Activated CD4-positive, alpha-beta T cell treated with anti-CD3 and anti-CD28 coated beads, Interleukin-2, Interleukin-4, amounts not matched to agents 100 ng/mL and 50 ng/mL, durations not matched to agents 16 hours and 8 hours (primary cell): ENCODE measurements at regions not wholly inside any gene's neighbourhood (a gene's known extent, or its start where the extent isn't known, plus 50 kb on each side); places are given as distances from the start of the nearest gene placed in this dataset.
"Not testable (repeated sequence)": the region's sequence is repeated elsewhere in the genome, so short reads cannot be mapped to it uniquely, and the experiment has no call there.

Experiments used
- DNase-seq: peaks from one replicate; pipeline ENCODE4 v3.0.0-alpha.2; 2020; ENCODE audit warnings: low spot score

DNA sequence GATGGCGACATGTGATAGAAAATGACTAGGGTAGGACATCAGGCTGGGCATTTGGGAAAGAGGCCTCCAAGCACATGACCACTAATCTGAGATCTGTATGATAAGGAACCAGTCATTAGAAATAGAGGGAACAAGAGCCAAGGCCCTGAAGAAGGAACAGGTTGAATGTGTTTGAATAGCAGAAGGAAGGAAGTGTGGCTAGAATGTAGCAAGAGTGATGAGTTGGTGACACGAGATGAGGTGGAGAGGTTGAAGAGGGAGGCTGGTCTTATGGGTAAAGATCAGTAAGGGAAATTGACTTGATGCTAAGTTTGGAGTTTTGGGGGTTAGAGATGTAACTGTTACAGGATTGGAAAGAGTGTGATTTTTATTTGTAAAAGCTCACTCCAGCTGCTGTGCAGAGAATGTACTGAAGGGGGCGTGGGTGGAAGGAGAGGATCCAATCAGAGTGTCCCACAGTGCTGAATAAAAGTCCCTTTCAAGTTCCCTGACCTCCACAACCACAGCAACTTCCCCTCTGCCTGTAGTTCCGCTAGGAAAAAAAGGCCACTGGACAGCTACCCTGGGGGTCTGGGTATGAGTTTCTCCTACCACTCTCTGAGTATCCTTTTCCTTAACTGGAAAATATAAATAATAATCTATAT lies 295.0 kb downstream of the OMA1 start:
- DNase-seq, result no peak

- no peak for DNase-seq
Measured at GRCh38 chr1:58250587-58250948, 296.0 kb downstream of the OMA1 start.

GRCh38 chr1:58249737-58250586 lies 296.6 kb downstream of the OMA1 start:
- peak; percentile 14 for DNase-seq

- no peak for DNase-seq
Measured at GRCh38 chr1:58249388-58249736, 297.2 kb downstream of the OMA1 start.

- no peak for DNase-seq
Measured at GRCh38 chr1:58248791-58249190, 297.7 kb downstream of the OMA1 start.

- no peak for DNase-seq
Measured at GRCh38 chr1:58248072-58248471, 298.5 kb downstream of the OMA1 start.

DNA sequence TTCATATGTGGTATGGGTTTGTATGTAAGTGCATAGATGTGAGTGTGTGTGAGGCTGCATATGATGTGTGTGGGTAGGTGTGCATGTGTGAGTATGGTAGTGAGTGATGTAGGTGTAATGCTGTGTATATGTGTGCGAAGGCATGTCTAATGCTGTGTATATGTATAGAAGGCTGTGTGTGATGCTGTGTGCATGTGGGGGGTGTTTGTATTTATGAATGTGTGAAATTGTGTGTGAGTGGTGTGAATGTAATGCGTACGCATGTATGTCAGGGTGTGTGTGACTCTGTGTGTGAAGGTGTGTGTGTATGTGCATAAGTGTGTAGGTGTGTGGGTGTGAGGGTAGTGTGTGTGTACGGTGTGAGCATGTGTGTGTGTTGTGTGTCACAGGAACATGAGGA lies 300.0 kb downstream of the OMA1 start:
- DNase-seq, result no peak

DNA sequence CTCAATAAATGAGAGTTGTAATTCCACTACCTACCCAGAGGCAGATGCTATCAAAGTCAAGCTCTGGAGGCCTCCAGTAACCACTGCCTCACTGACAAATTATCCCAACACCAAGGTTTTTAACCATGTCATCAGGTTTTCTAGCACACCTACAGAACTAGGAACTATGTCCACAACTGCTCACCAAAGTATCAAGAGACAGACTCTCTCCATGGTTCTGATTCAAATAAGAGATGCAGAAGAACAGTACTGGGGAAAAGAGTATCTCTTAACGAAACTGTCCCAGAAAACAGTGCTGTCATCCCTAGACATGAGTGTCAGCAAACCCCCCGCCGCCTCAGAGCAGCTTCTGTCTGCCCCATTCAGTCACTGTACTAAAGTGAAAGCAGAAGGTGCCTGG lies 301.7 kb downstream of the OMA1 start:
- DNase-seq, result no peak

DNA sequence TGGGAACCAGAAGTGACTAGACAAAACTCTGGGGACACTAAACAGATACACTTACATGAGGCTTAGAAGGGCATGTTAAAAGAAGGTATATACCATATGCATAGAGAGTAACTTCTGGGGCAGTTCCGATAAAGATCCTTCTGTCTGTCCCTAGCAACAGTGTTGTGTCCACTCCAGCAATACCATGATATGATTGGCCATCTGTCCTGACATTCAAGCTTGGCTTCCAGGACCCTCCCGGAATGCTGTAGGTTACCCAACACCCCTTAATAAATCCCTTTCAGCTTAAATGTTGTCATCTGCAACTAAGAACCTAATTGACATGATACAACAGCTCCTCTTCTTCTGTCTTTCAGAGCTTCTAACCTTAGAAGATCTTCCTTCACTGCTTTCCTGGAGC lies 307.7 kb downstream of the OMA1 start:
- no peak for DNase-seq

DNA sequence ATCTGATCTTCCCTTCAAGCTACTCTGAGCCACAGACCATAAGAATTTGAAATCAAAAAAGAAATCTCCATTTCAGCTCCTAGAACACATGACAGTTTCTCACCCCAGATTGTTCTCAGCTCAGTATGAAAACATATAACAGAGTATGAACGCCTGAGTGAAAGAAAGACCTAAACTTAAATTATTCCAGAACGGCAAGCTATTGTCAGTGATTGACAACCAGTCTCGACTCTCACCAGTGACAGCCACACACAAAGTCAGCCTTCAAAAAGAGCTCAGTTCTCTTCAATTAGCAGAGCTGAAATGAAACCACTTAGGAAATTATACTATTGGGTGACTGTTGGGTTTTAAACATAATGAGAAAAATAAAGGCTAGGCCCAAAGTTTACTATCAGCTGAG lies 312.8 kb downstream of the OMA1 start:
- no peak for DNase-seq

DNA sequence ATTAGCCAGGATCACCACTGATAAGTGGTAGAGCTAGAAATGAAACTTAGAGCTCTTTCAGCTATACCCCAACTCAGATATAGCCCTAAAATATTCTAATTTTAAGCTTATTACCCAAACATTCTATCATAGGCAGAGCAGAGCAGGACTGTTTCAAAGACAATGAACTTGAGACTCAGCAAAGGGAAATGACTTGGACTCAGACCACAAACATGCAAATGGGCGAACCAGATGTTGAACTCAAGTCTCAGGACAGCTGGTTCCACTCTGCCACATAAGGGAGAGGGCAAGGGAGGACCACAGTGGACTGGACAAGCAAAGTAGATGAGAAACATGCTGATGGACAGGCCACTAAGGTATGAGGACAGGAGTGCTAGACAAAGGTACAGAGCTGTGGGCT lies 315.3 kb downstream of the OMA1 start:
- no peak for DNase-seq

- no peak for DNase-seq
Measured at GRCh38 chr1:58227604-58228003, 318.9 kb downstream of the OMA1 start.

GRCh38 chr1:58223522-58223921 lies 323.0 kb downstream of the OMA1 start:
- no peak for DNase-seq

GRCh38 chr1:58220836-58221472 lies 325.6 kb downstream of the OMA1 start:
- DNase-seq, result no peak

DNA sequence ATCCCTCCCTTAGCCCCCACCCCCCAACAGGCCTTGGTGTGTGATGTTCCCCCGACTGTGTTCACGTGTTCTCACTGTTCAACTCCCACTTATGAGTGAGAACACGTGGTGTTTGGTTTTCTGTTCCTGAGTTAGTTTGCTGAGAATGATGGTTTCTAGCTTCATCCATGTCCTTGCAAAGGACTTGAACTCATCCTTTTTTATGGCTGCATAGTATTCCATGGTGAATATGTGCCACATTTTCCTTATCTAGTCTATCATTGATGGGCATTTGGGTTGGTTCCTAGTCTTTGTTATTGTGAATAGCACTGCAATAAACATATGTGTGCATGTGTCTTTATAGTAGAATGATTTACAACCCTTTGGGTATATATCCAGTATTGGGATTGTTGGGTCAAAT lies 330.4 kb downstream of the OMA1 start:
- not testable (repeated sequence) for DNase-seq

GRCh38 chr1:58214674-58215073 lies 331.9 kb downstream of the OMA1 start:
- no peak for DNase-seq

GRCh38 chr1:58211869-58212268 lies 334.7 kb downstream of the OMA1 start:
- no peak for DNase-seq

GRCh38 chr1:58209575-58209974 lies 337.0 kb downstream of the OMA1 start:
- DNase-seq, result no peak

GRCh38 chr1:58206749-58207148 lies 339.8 kb downstream of the OMA1 start:
- DNase-seq, result no peak

DNA sequence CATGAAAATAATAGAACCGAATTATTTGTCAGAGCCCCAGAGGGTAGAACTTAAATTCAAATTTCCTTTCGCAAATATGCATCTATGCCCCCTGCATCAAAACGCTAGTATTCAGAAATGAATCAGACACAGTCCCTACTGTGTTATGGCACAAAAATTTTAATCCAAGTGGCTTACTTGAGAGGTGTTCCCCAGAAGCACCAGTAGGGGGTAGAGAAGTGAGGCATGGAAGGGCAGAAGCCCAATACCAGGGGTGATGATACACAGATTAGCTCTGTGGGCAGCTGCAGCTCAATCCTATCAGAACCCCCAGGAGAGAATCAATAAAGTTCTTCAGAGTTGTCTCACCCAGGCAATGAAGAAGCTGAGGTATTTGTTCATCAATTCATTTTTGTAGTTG lies 342.2 kb downstream of the OMA1 start:
- DNase-seq, result no peak

DNA sequence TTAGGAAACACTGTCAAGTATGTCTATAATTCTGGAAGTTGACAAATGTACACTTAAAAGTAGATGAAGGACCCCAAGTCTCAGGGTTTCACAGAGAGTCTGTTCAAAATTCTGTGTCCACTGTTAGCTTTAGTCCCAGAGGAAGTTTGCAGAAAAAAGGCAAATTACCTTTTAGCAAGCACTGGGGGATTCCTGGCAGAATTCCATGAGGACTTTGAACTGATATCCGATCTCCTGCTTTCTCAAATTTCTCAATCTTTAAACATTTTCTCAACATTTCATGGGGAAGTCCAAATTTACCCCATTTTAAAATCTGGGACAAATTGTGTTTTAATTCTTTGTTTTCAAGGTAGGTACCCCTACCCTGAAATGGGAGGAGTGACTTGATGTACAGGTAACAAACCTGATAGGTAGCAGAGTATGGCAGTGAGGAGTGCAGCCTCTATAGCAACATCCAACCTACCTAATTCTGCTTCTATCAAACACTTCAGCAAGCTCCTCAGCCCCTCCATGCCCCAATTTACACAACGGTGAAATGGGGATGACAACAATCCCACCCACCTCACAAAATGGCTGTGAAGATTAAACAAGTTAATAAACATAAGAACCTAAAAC lies 344.9 kb downstream of the OMA1 start:
- no peak for DNase-seq

- no peak for DNase-seq
Measured at GRCh38 chr1:58200437-58200836, 346.1 kb downstream of the OMA1 start.

- DNase-seq, result no peak
Measured at GRCh38 chr1:58197811-58198210, 348.7 kb downstream of the OMA1 start.
